ENCODE measurements at regions not wholly inside any gene's neighbourhood (a gene's known extent, or its start where the extent isn't known, plus 50 kb on each side); places are given as distances from the start of the nearest gene placed in this dataset.

GRCh38 chr11:92510591-92510990, 286.0 kb downstream of the FAT3 start:
- Histone ChIP-seq H2BK5ac (ENCODE audit: low read depth, low read length) (no peak overlapping the region; the same call in 1 of the 2 replicates), H3K18ac (ENCODE audit: extremely low read depth, low read length) (peak overlapping the region; percentile 11; the same call in 1 of the 2 replicates), H3K4me1 (replicated peaks in 1 of 4; ENCODE audit: control insufficient read depth in 3 of 4, insufficient read depth in 4 of 4, low read length in 3 of 4) (peaks cover 0 to 17% (median 10%) of the 10 kb centered on the region in 4 experiments; a peak in 4 of 7 replicates), H4K20me1 (replicated peaks in 1 of 2; ENCODE audit: control insufficient read depth in 1 of 2, insufficient read depth in 2 of 2, low read length in 2 of 2) (no peaks in the 10 kb centered on the region), H3K27me3 (replicated peaks in 1 of 4; ENCODE audit: control insufficient read depth in 3 of 4, extremely low read depth in 1 of 4, insufficient read depth in 3 of 4, low read length in 3 of 4) (no peaks in the 10 kb centered on the region), H2BK120ac (replicated peaks; ENCODE audit: low read depth, low read length) (no peak overlapping the region), H2AK5ac (ENCODE audit: low read depth, low read length) (no peak overlapping the region), H3K79me1 (ENCODE audit: low read depth, low read length) (no peaks in the 10 kb centered on the region), H3K4me3 (ENCODE audit: extremely low read depth in 1 of 4, insufficient read depth in 2 of 4, low read depth in 3 of 4, low read length in 4 of 4) (no peak overlapping the region), H3K4ac (replicated peaks; ENCODE audit: insufficient read length, low read depth, low read length) (no peak overlapping the region), H3K23ac (ENCODE audit: insufficient read length) (no peak overlapping the region), H2AFZ (ENCODE audit: low read length) (no peak overlapping the region), H3K14ac (ENCODE audit: insufficient read length) (no peak overlapping the region), H4K8ac (ENCODE audit: extremely low read depth, insufficient read depth, low read length) (no peak overlapping the region), H3K79me2 (ENCODE audit: control insufficient read depth in 1 of 2, insufficient read depth in 2 of 2, low read length in 2 of 2) (0 out of 4 replicates have a peak, but pooled peaks cover 0 to 3% of the 10 kb centered on the region in 2 experiments), H2BK12ac (ENCODE audit: low read depth, low read length) (no peak overlapping the region; the same call in 1 of the 2 replicates), H3K23me2 (ENCODE audit: low read depth, low read length) (no peaks in the 10 kb centered on the region), H3K9me3 (ENCODE audit: insufficient read depth in 2 of 2, low read depth in 1 of 2, low read length in 1 of 2) (no peaks in the 10 kb centered on the region), H3K9ac (replicated peaks in 1 of 4; ENCODE audit: extremely low read depth in 1 of 4, low read depth in 3 of 4, low read length in 3 of 4) (no peak overlapping the region), H4K91ac (replicated peaks; ENCODE audit: insufficient read length, low read length) (peak overlapping the region; percentile 45), H3K27ac (ENCODE audit: low read depth, low read length) (no peak overlapping the region), H3K4me2 (ENCODE audit: insufficient read depth in 1 of 2, low read depth in 2 of 2, low read length in 2 of 2) (no peak overlapping the region; a peak in 1 of 4 replicates), H2BK20ac (ENCODE audit: low read length) (no peak overlapping the region; the same call in 1 of the 2 replicates), H3K36me3 (ENCODE audit: control insufficient read depth in 2 of 4, insufficient read depth in 4 of 4, low read length in 3 of 4) (no peaks in the 10 kb centered on the region), H2BK15ac (ENCODE audit: low read length) (no peak overlapping the region), H3K56ac (replicated peaks; ENCODE audit: insufficient read length, low read depth, low read length) (no peak overlapping the region), H4K5ac (ENCODE audit: insufficient read length, low read depth, low read length) (no peak overlapping the region)
- no peak for TF ChIP-seq ATF2 (IDR thresholded peaks at IDR 0.05; ENCODE audit: low read length)
- TF ChIP-seq TAF1 (IDR thresholded peaks at IDR 0.05; ENCODE audit: low read depth, low read length) = no peak
- TF ChIP-seq HDAC2 (IDR thresholded peaks at IDR 0.05; ENCODE audit: borderline replicate concordance in 1 of 2, low read depth in 2 of 2, low read length in 2 of 2) = 0 out of 4 replicates have a peak, but pooled peaks of 1 of the 2 experiments have one; percentile 8
- DNase-seq (ENCODE audit: low read depth in 1 of 2, low spot score in 2 of 2) (no peak), FAIRE-seq (no peak)
- 79% methylated on average over 1 of the region's 1 CpG; no CpG with 5 or more reads in 1 of the 2 experiments for WGBS, 2 experiments (ENCODE audit: extremely low coverage in 1 of 2, insufficient coverage in 1 of 2, insufficient read length in 1 of 2, insufficient replicate concordance in 2 of 2, low coverage in 1 of 2, low lambda C conversion rate in 2 of 2, missing lambda C conversion rate in 1 of 2)
- CTCF ChIA-PET (ENCODE audit: partially characterized antibody) = interaction anchor here (0.6 to 1.6 kb wide), 4 partner anchors 77 to 116 kb away, joined by 3 to 4 read pairs (median 4); no protein-coding TSS in a partner anchor
- POLR2A ChIA-PET (ENCODE audit: partially characterized antibody) = interaction anchor here (0.7 to 1.7 kb wide), 2 partner anchors 109 to 350 kb away, joined by 3 to 4 read pairs; no protein-coding TSS in a partner anchor
